ENCODE measurements at regions not wholly inside any gene's neighbourhood (a gene's known extent, or its start where the extent isn't known, plus 50 kb on each side); places are given as distances from the start of the nearest gene placed in this dataset.
A peak's percentile ranks its signal among the peaks of the same experiment; 100 is the strongest.
"Not testable (repeated sequence)": the region's sequence is repeated elsewhere in the genome, so short reads cannot be mapped to it uniquely, and the experiment has no call there.

DNA sequence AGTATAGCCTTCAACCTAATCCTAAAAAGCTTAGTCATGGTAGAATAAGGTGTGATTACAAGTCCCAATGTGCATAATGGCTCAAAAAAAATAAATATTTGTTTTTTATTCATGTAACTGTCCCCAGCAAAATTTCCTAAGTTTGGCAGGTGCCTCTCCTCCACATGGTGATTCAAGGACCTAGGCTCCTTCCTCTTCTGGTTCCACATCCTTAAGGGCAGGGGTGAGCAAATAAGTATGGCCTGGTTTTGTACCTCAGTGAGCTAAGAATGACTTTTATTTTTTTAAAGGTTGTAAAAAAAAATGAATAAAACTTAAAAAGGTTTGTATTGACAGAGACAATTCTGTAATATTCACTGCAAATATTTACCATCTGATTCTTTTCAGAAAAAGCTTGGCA lies 343.5 kb upstream of the UBE2E2 start:
- H3K4me3 ChIP-seq (replicated peaks; ENCODE audit: low read depth, low read length) = no peak overlapping the region
- TF ChIP-seq, protein P1, sequence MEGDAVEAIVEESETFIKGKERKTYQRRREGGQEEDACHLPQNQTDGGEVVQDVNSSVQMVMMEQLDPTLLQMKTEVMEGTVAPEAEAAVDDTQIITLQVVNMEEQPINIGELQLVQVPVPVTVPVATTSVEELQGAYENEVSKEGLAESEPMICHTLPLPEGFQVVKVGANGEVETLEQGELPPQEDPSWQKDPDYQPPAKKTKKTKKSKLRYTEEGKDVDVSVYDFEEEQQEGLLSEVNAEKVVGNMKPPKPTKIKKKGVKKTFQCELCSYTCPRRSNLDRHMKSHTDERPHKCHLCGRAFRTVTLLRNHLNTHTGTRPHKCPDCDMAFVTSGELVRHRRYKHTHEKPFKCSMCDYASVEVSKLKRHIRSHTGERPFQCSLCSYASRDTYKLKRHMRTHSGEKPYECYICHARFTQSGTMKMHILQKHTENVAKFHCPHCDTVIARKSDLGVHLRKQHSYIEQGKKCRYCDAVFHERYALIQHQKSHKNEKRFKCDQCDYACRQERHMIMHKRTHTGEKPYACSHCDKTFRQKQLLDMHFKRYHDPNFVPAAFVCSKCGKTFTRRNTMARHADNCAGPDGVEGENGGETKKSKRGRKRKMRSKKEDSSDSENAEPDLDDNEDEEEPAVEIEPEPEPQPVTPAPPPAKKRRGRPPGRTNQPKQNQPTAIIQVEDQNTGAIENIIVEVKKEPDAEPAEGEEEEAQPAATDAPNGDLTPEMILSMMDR (IDR thresholded peaks at IDR 0.05; ENCODE audit: insufficient read depth, low read length, poor library complexity, severe bottlenecking) = no peak
- DNase-seq (ENCODE audit: extremely low read depth, insufficient read length) = no peak
- no peaks in the 10 kb centered on the region for H3K36me3 ChIP-seq (ENCODE audit: control insufficient read depth, insufficient read depth, low read length)
- no peaks in the 10 kb centered on the region for H3K27me3 ChIP-seq (replicated peaks; ENCODE audit: control insufficient read depth, insufficient read depth, low read length)

DNA sequence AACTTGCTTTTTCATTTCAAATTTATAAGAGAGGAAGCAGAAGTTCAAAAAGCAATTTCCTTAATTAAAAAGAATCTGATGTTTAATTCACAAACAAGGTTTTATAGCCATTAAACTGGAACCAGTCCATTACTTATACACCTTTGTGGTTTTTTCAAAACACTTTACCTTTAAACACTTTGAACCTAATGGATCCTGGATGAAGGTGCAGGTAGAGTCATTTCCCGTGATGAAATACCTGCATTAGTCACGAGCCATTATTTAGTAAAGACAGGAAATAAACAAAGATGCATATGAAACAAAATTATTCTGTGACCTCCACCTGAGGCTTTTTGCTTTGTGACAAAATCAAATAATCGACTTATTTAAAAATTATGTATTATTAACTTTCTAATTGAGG lies 341.7 kb upstream of the UBE2E2 start:
- Histone ChIP-seq H3K4me3 (replicated peaks; ENCODE audit: low read depth, low read length) (no peak overlapping the region), H3K27me3 (replicated peaks; ENCODE audit: control insufficient read depth, insufficient read depth, low read length) (no peaks in the 10 kb centered on the region), H3K36me3 (ENCODE audit: control insufficient read depth, insufficient read depth, low read length) (no peaks in the 10 kb centered on the region)
- no peak for DNase-seq (ENCODE audit: extremely low read depth, insufficient read length)
- TF ChIP-seq, protein P1 (IDR thresholded peaks at IDR 0.05; ENCODE audit: insufficient read depth, low read length, poor library complexity, severe bottlenecking) = no peak

DNA sequence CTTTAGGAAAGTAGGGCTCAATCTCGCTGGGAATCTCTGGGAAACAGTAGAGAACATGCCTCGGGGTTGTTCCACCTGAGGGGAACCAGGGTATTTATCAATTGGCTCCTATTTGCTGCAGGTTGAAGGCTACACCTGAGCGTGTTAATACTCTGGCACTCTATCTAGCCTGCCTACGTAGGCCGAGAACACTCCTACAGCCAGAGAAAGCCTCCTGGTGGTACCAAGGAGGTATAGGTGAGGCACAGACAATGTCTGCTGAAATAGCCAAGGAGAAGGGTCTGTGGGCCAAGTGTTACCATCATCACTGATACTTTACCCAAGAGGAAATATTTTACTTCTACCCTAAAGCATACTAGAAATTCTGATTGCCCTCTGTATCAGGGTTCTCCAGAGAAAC lies 341.0 kb upstream of the UBE2E2 start:
- no peak for DNase-seq (ENCODE audit: extremely low read depth, insufficient read length)
- H3K36me3 ChIP-seq (ENCODE audit: control insufficient read depth, insufficient read depth, low read length) = no peaks in the 10 kb centered on the region
- H3K27me3 ChIP-seq (replicated peaks; ENCODE audit: control insufficient read depth, insufficient read depth, low read length) = no peaks in the 10 kb centered on the region
- TF ChIP-seq, protein P1 (IDR thresholded peaks at IDR 0.05; ENCODE audit: insufficient read depth, low read length, poor library complexity, severe bottlenecking) = peak; percentile 7
- H3K4me3 ChIP-seq (replicated peaks; ENCODE audit: low read depth, low read length) = no peak overlapping the region

DNA sequence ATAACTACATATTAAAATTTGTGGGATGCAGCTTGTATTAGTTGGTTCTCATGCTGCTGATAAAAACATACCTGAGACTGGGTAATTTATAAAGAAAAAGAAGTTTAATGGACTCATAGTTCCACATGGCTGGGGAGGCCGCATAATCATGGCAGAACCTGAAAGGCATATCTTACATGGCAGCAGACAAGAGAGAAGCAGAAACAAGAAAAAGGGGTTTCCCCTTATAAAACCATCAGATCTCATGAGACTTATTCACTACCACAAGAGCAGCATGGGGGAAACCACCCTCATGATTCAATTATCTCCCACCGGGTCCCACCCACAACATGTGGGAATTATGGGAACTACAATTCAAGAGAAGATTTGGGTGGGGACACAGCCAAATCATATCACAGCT lies 320.3 kb upstream of the UBE2E2 start:
- not testable (repeated sequence) for H3K27me3 ChIP-seq (replicated peaks; ENCODE audit: control insufficient read depth, insufficient read depth, low read length); H3K4me3 ChIP-seq (replicated peaks; ENCODE audit: low read depth, low read length); DNase-seq (ENCODE audit: extremely low read depth, insufficient read length); H3K36me3 ChIP-seq (ENCODE audit: control insufficient read depth, insufficient read depth, low read length)

DNA sequence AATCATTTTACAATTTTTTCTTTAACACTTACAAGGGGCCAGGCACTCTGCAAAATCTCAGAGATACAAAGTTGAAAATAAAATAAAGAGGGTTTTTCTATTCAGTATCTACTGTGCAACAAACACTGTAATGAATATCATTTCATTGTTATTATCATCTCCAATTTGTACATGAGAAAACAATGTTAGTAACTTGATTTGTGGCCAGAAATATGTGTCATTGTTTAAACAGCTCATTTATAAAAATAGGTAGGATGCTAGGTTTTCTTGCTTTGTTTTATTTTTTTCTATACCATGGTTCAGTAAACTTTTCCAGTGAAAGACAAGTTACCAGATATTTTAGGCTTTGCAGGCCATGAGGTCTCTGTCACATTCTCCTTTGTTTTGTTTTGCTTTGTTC lies 318.1 kb upstream of the UBE2E2 start:
- Histone ChIP-seq H3K4me3 (replicated peaks; ENCODE audit: low read depth, low read length) (no peak overlapping the region), H3K27me3 (replicated peaks; ENCODE audit: control insufficient read depth, insufficient read depth, low read length) (no peaks in the 10 kb centered on the region), H3K36me3 (ENCODE audit: control insufficient read depth, insufficient read depth, low read length) (no peaks in the 10 kb centered on the region)
- TF ChIP-seq, protein P1 (IDR thresholded peaks at IDR 0.05; ENCODE audit: insufficient read depth, low read length, poor library complexity, severe bottlenecking) = no peak
- no peak for DNase-seq (ENCODE audit: extremely low read depth, insufficient read length)

DNA sequence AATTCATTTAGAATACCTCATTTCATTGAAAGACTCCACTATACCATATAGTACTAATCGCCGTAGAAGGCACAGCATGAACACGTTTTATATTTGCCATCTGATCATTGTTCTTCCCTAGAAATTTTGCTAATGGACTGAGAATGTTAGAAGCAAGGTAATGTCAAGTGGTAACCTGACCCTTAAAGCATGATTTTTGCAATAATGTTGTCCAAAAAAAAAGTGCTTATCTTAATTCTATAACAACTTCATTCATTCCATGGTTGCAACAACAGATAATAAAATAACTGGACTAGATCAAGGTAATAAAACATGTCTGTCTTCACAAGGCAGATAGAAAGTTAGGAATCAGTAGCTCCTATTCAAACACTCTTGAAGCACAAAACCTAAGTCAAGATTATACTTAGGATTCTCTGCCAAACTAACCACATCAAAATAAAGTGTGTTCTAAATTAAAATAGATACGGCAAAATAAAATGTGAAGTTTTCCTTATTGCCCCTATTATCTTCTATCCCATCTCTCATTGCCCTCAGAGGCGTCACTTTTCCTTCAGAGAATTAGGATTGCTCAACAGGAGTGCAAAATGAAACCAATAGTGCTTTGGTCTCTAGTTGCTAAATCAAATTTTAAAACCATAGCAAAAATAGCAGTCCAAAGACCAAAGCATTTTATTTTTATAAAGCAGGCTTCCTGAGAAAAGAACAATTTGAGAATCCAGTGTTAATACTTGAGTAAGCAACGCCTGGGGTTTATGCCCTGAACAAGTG lies 317.4 kb upstream of the UBE2E2 start:
- no peak for DNase-seq (ENCODE audit: extremely low read depth, insufficient read length)
- no peaks in the 10 kb centered on the region for H3K27me3 ChIP-seq (replicated peaks; ENCODE audit: control insufficient read depth, insufficient read depth, low read length)
- no peaks in the 10 kb centered on the region for H3K36me3 ChIP-seq (ENCODE audit: control insufficient read depth, insufficient read depth, low read length)
- no peak overlapping the region for H3K4me3 ChIP-seq (replicated peaks; ENCODE audit: low read depth, low read length)
- TF ChIP-seq, protein P1 (IDR thresholded peaks at IDR 0.05; ENCODE audit: insufficient read depth, low read length, poor library complexity, severe bottlenecking) = no peak
